ENCODE measurements at regions not wholly inside any gene's neighbourhood (a gene's known extent, or its start where the extent isn't known, plus 50 kb on each side); places are given as distances from the start of the nearest gene placed in this dataset.

GRCh38 chr4:85018983-85019382, 52.5 kb upstream of the WDFY3 start:
- TF ChIP-seq, protein P1, sequence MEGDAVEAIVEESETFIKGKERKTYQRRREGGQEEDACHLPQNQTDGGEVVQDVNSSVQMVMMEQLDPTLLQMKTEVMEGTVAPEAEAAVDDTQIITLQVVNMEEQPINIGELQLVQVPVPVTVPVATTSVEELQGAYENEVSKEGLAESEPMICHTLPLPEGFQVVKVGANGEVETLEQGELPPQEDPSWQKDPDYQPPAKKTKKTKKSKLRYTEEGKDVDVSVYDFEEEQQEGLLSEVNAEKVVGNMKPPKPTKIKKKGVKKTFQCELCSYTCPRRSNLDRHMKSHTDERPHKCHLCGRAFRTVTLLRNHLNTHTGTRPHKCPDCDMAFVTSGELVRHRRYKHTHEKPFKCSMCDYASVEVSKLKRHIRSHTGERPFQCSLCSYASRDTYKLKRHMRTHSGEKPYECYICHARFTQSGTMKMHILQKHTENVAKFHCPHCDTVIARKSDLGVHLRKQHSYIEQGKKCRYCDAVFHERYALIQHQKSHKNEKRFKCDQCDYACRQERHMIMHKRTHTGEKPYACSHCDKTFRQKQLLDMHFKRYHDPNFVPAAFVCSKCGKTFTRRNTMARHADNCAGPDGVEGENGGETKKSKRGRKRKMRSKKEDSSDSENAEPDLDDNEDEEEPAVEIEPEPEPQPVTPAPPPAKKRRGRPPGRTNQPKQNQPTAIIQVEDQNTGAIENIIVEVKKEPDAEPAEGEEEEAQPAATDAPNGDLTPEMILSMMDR (IDR thresholded peaks at IDR 0.05): no peak
- no peak for TF ChIP-seq POLR2A (IDR thresholded peaks at IDR 0.05)
